ENCODE measurements at regions not wholly inside any gene's neighbourhood (a gene's known extent, or its start where the extent isn't known, plus 50 kb on each side); places are given as distances from the start of the nearest gene placed in this dataset.
"Not testable (repeated sequence)": the region's sequence is repeated elsewhere in the genome, so short reads cannot be mapped to it uniquely, and the experiment has no call there.

- H3K4me3 ChIP-seq (ENCODE audit: low read length): no peak overlapping the region
- peak; percentile 79 for DNase-seq (ENCODE audit: low read depth)
- no peak for TF ChIP-seq CTCF (IDR thresholded peaks at IDR 0.05; ENCODE audit: insufficient read depth, low read depth, low read length, missing control alignments)
These were observed 74.0 kb upstream of the ADAMTS5 start for GRCh38 chr21:27040738-27041469.

- no peak for DNase-seq (ENCODE audit: low read depth)
- no peak for TF ChIP-seq CTCF (IDR thresholded peaks at IDR 0.05; ENCODE audit: insufficient read depth, low read depth, low read length, missing control alignments)
- H3K4me3 ChIP-seq (ENCODE audit: low read length): no peak overlapping the region
These were observed 69.9 kb upstream of the ADAMTS5 start for GRCh38 chr21:27036736-27037301.

GRCh38 chr21:27035791-27036190 lies 68.9 kb upstream of the ADAMTS5 start:
- no peak overlapping the region for H3K4me3 ChIP-seq (ENCODE audit: low read length)
- TF ChIP-seq CTCF (IDR thresholded peaks at IDR 0.05; ENCODE audit: insufficient read depth, low read depth, low read length, missing control alignments): no peak
- no peak for DNase-seq (ENCODE audit: low read depth)

GRCh38 chr21:27034796-27035195 lies 67.9 kb upstream of the ADAMTS5 start:
- H3K4me3 ChIP-seq (ENCODE audit: low read length): no peak overlapping the region
- no peak for DNase-seq (ENCODE audit: low read depth)

GRCh38 chr21:27033471-27033870 lies 66.6 kb upstream of the ADAMTS5 start:
- no peak for TF ChIP-seq CTCF (IDR thresholded peaks at IDR 0.05; ENCODE audit: insufficient read depth, low read depth, low read length, missing control alignments)
- no peak overlapping the region for H3K4me3 ChIP-seq (ENCODE audit: low read length)
- DNase-seq (ENCODE audit: low read depth): no peak

More at GRCh38 chr21:27034796-27035195, 67.9 kb upstream of the ADAMTS5 start:
- TF ChIP-seq CTCF (IDR thresholded peaks at IDR 0.05; ENCODE audit: insufficient read depth, low read depth, low read length, missing control alignments): no peak

GRCh38 chr21:27026501-27026900 lies 59.6 kb upstream of the ADAMTS5 start:
- no peak for DNase-seq (ENCODE audit: low read depth)
- TF ChIP-seq CTCF (IDR thresholded peaks at IDR 0.05; ENCODE audit: insufficient read depth, low read depth, low read length, missing control alignments): no peak
- H3K4me3 ChIP-seq (ENCODE audit: low read length): no peak overlapping the region

GRCh38 chr21:27025708-27026107 lies 58.8 kb upstream of the ADAMTS5 start:
- not testable (repeated sequence) for H3K4me3 ChIP-seq (ENCODE audit: low read length); DNase-seq (ENCODE audit: low read depth)
